Common myeloid progenitor, CD34-positive (primary cell): ENCODE measurements at regions not wholly inside any gene's neighbourhood (a gene's known extent, or its start where the extent isn't known, plus 50 kb on each side); places are given as distances from the start of the nearest gene placed in this dataset.
A peak's percentile ranks its signal among the peaks of the same experiment; 100 is the strongest.
"Not testable (repeated sequence)": the region's sequence is repeated elsewhere in the genome, so short reads cannot be mapped to it uniquely, and the experiment has no call there.

Source experiments
- CTCF ChIA-PET: fragments of 350-600 bp; sonication (Branson Sonifier 250); formaldehyde crosslinking; loops from one replicate; lab custom pipeline; 2021; ENCODE audit warnings: antibody characterized with exemption; lab: Charles Lee
- POLR2A ChIA-PET: fragments of 350-600 bp; sonication (Branson Sonifier 250); formaldehyde crosslinking; loops from one replicate; lab custom pipeline; 2021; ENCODE audit warnings: antibody characterized with exemption; lab: Charles Lee
- DNase-seq, 3 donors: peaks; one replicate each; pipeline versions ENCODE4 v3.0.0 to v3.0.0-alpha.2; 2013
- H3K27ac ChIP-seq, 2 experiments: 1 replicate in 1 of 2; 2 replicates in 1 of 2; pipeline ENCODE4 v1.7.0; 2013; ENCODE audit warnings: inconsistent platforms in 2 of 2, low read length in 2 of 2, mild to moderate bottlenecking in 2 of 2, low read depth in 1 of 2, moderate library complexity in 1 of 2; ENCODE audit not compliant: severe bottlenecking in 2 of 2, insufficient read depth in 1 of 2, poor library complexity in 1 of 2
- H3K27me3 ChIP-seq, 5 experiments: replicated peaks in 2 of 5; 1 replicate in 3 of 5; 2 replicates in 2 of 5; pipeline versions ENCODE4 v1.6.1 to v1.7.0; 2013; ENCODE audit warnings: low read length in 4 of 5, mild to moderate bottlenecking in 2 of 5, moderate library complexity in 2 of 5, inconsistent platforms in 1 of 5; ENCODE audit not compliant: insufficient read depth in 5 of 5, control insufficient read depth in 4 of 5
- H3K36me3 ChIP-seq, 4 experiments: 1 replicate in 2 of 4; 2 replicates in 2 of 4; pipeline versions ENCODE4 v1.6.1 to v1.7.0; 2013; ENCODE audit warnings: low read length in 3 of 4, control low read depth in 1 of 4, mild to moderate bottlenecking in 1 of 4; ENCODE audit not compliant: control insufficient read depth in 4 of 4, insufficient read depth in 4 of 4
- H3K4me1 ChIP-seq, 4 experiments: 1 replicate in 3 of 4; 2 replicates in 1 of 4; pipeline versions ENCODE4 v1.6.1 to v1.7.1; 2013; ENCODE audit warnings: low read length in 3 of 4, mild to moderate bottlenecking in 3 of 4, control low read depth in 1 of 4, inconsistent platforms in 1 of 4, moderate library complexity in 1 of 4; ENCODE audit not compliant: control insufficient read depth in 4 of 4, insufficient read depth in 4 of 4; ENCODE audit errors: control extremely low read depth in 1 of 4
- H3K4me3 ChIP-seq, 7 experiments: 1 replicate in 4 of 7; 2 replicates in 3 of 7; pipeline versions ENCODE4 v1.5.1 to v1.7.0; 2013; ENCODE audit warnings: mild to moderate bottlenecking in 7 of 7, low read length in 6 of 7, moderate library complexity in 6 of 7, inconsistent platforms in 2 of 7, low read depth in 2 of 7, control low read depth in 1 of 7; ENCODE audit not compliant: insufficient read depth in 4 of 7, control insufficient read depth in 1 of 7; ENCODE audit errors: extremely low read depth in 1 of 7
- H3K9me3 ChIP-seq, 5 experiments: 1 replicate in 4 of 5; 2 replicates in 1 of 5; pipeline versions ENCODE4 v1.6.1 to v1.7.1; 2013; ENCODE audit warnings: low read length in 4 of 5, mild to moderate bottlenecking in 2 of 5, inconsistent platforms in 1 of 5, low read depth in 1 of 5, moderate library complexity in 1 of 5; ENCODE audit not compliant: control insufficient read depth in 4 of 5, insufficient read depth in 2 of 5; ENCODE audit errors: control extremely low read depth in 1 of 5
- WGBS: methylation state at CpG from one replicate; pipeline ENCODE4 v1.1.5; 2013; ENCODE audit not compliant: insufficient coverage; 5-methylcytosine and 5-hydroxymethylcytosine counted together

- H3K36me3 ChIP-seq, result no peaks in the 10 kb centered on the region
- DNase-seq, result no peak
- POLR2A ChIA-PET, result no interaction called here
- H3K27me3 ChIP-seq, result no peaks in the 10 kb centered on the region
- no peak overlapping the region for H3K4me3 ChIP-seq
- H3K4me1 ChIP-seq, result peaks cover 0 to 1% (median 0%) of the 10 kb centered on the region in 4 experiments
- CTCF ChIA-PET, result interaction anchor here (2.3 kb wide), 1 partner anchor 12 kb away, joined by 7 read pairs; no protein-coding TSS in a partner anchor
- no peaks in the 10 kb centered on the region for H3K9me3 ChIP-seq
- no peak overlapping the region for H3K27ac ChIP-seq
Measured at GRCh38 chr6:131459005-131459404, 114.0 kb upstream of the ARG1 start.

GRCh38 chr6:131460614-131461000 lies 112.4 kb upstream of the ARG1 start:
- POLR2A ChIA-PET, result no interaction called here
- Histone ChIP-seq H3K27ac (no peak overlapping the region), H3K27me3 (no peaks in the 10 kb centered on the region), H3K4me3 (no peak overlapping the region), H3K9me3 (no peaks in the 10 kb centered on the region), H3K36me3 (no peaks in the 10 kb centered on the region), H3K4me1 (peaks cover 0 to 1% (median 0%) of the 10 kb centered on the region in 4 experiments)
- CTCF ChIA-PET, result interaction anchor here (1.0 to 2.3 kb wide), 2 partner anchors 11 to 12 kb away, joined by 3 to 7 read pairs; no protein-coding TSS in a partner anchor
- WGBS, result 59% methylated on average over 2 of the region's 6 CpGs
- DNase-seq, result peak in 1 of 3 donors; percentile 5

DNA sequence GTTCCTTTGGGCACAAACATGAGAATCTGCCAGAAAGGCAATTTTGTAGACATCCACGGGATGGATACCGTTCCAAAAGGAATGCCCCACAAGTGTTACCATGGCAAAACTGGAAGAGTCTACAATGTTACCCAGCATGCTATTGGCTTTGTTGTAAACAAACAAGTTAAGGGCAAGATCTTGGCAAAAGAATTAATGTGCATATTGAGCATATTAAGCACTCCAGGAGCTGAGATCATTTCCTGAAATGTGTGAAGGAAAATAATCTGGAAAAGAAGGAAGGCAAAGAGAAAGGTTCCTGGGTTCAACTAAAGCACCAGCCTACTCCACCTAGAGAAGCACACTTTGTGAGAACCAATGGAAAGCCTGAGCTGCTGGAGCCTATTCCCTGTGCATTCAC lies 103.9 kb upstream of the ARG1 start:
- Histone ChIP-seq H3K4me3 (no peak overlapping the region), H3K36me3 (no peaks in the 10 kb centered on the region), H3K4me1 (no peaks in the 10 kb centered on the region), H3K9me3 (peaks cover 0 to 3% (median 0%) of the 10 kb centered on the region in 5 experiments), H3K27me3 (no peaks in the 10 kb centered on the region), H3K27ac (no peak overlapping the region)
- DNase-seq, result no peak
- ChIA-PET CTCF (interaction anchor here (1.1 kb wide), 1 partner anchor 16 kb away, joined by 3 read pairs; no protein-coding TSS in a partner anchor), POLR2A (no interaction called here)
- WGBS, result 100% methylated on average over 2 of the region's 2 CpGs

GRCh38 chr6:131470534-131470933 lies 102.5 kb upstream of the ARG1 start:
- H3K4me3 ChIP-seq, result no peak overlapping the region
- H3K9me3 ChIP-seq, result peaks cover 0 to 9% (median 0%) of the 10 kb centered on the region in 5 experiments
- H3K27ac ChIP-seq, result no peak overlapping the region
- CTCF ChIA-PET, result interaction anchor here (1.9 kb wide), 1 partner anchor 10 kb away, joined by 7 read pairs; no protein-coding TSS in a partner anchor
- H3K27me3 ChIP-seq, result no peaks in the 10 kb centered on the region
- H3K4me1 ChIP-seq, result no peaks in the 10 kb centered on the region
- WGBS, result no CpG with 5 or more reads among the region's 3 CpGs
- DNase-seq, result no peak
- H3K36me3 ChIP-seq, result no peaks in the 10 kb centered on the region
- POLR2A ChIA-PET, result no interaction called here

- H3K9me3 ChIP-seq, result peaks cover 0 to 9% (median 0%) of the 10 kb centered on the region in 5 experiments
- no peaks in the 10 kb centered on the region for H3K36me3 ChIP-seq
- DNase-seq, result no peak
- H3K27me3 ChIP-seq, result no peaks in the 10 kb centered on the region
- ChIA-PET POLR2A (no interaction called here), CTCF (interaction anchor here (1.2 to 1.9 kb wide), 2 partner anchors 11 to 13 kb away, joined by 3 to 7 read pairs; no protein-coding TSS in a partner anchor)
- no CpG with 5 or more reads among the region's 3 CpGs for WGBS
- no peak overlapping the region for H3K4me3 ChIP-seq
- H3K27ac ChIP-seq, result no peak overlapping the region
- no peaks in the 10 kb centered on the region for H3K4me1 ChIP-seq
Measured at GRCh38 chr6:131471331-131471730, 101.7 kb upstream of the ARG1 start.

GRCh38 chr6:131473303-131473702 lies 99.7 kb upstream of the ARG1 start:
- H3K4me1 ChIP-seq, H3K36me3 ChIP-seq, H3K9me3 ChIP-seq, DNase-seq, POLR2A ChIA-PET, CTCF ChIA-PET, H3K27ac ChIP-seq, H3K4me3 ChIP-seq, H3K27me3 ChIP-seq: not testable (repeated sequence)

DNA sequence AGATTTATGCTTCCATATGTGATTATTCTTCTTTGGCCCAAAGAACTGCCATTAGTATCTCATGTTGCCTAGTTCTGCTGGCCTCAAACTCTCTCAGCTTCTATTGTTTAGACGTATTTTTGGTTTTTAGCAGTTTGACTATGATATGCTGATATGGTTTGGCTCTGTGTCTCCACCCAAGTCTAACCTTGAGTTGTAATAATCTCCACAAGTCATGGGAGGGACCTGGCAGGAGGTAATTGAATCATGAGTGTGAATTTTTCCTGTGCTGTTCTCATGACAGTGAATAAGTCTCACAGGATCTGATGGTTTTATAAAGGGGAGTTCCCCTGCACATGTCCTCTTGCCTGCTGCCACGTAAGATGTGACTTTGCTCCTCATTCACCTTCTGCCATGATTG lies 96.7 kb upstream of the ARG1 start:
- H3K9me3 ChIP-seq, result peaks cover 0 to 9% (median 0%) of the 10 kb centered on the region in 5 experiments
- H3K4me1 ChIP-seq, result no peaks in the 10 kb centered on the region
- no peaks in the 10 kb centered on the region for H3K36me3 ChIP-seq
- H3K27me3 ChIP-seq, result no peaks in the 10 kb centered on the region
- CTCF ChIA-PET, result no interaction called here
- no peak overlapping the region for H3K4me3 ChIP-seq
- no peak for DNase-seq
- H3K27ac ChIP-seq, result no peak overlapping the region
- POLR2A ChIA-PET, result no interaction called here
- 100% methylated on average over 1 of the region's 2 CpGs for WGBS
